Inflammatory macrophage (primary cell): ENCODE measurements at regions not wholly inside any gene's neighbourhood (a gene's known extent, or its start where the extent isn't known, plus 50 kb on each side); places are given as distances from the start of the nearest gene placed in this dataset.

Experiments
- DNase-seq, 2 donors: peaks; one replicate each; pipeline ENCODE4 v3.0.0-alpha.2; 2020 to 2022

DNA sequence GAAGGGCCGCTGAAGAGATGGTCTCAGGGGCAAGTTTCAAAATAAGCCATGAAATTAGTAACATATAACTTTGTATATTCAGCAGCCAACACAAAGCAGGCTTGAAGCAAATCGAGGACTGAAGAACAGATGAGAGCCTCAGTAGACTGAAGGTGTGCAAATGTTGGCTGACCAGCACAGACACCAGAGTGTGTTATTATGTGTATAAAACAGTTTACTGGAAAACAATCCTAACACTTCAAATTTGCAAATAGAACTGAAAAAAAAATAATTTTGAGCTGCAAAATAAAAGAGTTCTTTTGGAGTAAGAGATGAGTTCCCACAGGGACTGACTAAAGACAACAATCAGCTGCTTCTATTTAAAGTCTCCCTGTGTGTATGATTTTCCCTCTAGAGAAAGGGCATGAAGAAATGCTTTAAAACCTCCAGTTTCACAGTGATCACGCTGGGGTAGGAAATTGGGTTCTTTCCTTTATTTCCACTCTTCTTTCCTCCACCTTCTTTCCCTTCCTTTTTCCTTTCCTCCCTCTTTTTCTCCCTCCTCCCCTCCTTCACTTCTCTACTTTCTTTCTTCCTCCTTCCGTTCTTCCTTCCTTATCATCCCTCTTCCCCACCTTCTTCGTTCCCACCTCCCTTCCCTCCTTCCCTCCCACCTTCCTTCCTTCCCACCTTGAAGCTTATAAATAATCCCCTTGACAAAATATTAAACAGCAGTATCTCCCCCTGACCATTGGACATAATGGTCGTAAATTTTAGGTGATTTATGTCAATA lies 383.9 kb upstream of the DCN start:
- DNase-seq, result no peak

DNA sequence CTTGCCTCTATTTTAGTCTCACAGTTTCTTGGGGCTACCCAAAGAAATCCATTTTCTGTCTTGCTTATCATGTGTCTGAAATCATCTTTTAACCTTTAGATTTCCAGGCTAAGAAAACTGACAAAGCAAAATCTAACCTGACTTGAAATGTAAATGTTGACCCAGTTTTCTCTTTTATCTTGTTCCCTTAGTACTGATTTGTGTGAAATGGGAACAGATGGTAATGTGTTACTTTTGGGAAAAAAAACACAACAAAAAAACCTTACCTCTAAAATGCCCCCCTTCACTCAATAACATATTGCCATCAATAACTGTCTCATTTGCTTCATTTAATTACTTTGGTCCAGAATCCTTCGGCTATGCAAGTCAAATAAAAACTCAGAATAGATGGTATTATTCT lies 383.2 kb upstream of the DCN start:
- DNase-seq, result no peak

DNA sequence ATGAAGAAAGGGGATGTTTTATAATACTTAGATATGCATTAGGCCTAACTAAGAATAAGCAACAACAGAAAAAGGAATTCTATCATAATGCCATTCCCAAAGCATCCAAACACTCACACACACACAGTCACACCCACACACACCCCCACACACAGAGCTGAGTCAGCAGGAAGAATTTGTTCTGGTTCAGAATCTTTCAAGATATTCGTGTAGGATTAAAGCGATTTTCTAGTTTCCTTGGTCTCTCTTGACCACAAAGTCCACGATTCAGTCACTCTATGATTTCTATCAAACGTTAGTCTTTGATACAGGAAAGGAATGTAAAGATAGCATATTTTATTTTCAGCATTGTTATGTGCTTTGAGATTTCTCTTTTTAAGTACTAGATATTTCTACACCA lies 382.6 kb upstream of the DCN start:
- no peak for DNase-seq

DNA sequence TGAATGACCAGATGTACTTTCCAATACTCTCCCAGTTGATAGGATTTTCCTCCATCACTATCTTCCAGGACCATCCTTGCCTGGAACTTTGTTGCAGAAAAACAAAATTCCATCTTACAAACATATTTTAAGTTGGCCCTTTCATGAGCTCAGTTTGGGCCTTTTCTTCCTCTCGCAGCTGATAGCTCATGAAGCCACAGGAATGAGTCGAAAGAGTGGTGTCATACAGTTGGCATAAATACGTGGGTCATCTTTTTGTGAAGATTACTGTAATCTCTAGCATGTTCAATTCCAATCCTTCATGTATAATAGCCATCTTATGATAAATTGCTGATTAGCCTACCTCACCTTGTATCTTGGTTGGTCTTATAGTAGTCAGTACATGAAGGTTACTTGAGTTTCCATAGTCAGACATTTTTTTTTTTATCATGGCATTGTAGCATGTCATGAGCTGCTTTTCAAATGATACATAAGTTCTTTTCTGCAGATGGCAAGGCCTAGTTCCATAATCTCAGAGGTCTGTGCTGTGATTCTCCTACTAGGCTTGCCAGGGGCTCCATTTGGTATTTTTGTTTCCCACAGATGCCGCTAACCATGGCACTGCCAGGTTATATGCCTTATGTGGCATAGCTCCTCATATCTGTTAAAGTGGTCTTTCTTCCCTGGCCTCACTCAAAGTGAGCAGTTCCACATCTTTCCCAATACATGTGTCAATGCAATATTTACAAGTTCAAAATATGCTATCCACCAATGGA lies 380.6 kb upstream of the DCN start:
- no peak for DNase-seq

DNA sequence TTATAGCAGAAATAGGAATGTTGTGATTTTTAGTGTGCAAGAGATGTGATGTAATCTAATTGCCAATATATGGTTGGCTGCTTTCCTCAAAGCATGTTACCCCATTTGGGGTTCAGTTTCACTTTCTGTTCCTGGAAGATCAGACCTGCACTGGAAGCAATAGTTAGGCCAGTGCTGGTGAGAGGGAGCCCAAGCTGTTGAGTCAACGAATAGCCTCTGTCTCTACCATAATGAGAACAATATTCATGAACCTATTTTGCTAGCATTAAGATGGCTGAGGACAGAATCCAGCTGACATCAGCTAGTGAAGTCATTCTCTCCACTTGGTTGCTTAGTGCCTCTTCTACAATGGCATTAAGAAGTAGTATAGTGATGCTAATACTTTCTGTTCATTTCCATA lies 379.9 kb upstream of the DCN start:
- DNase-seq, result peak in 1 of 2 donors; percentile 6

DNA sequence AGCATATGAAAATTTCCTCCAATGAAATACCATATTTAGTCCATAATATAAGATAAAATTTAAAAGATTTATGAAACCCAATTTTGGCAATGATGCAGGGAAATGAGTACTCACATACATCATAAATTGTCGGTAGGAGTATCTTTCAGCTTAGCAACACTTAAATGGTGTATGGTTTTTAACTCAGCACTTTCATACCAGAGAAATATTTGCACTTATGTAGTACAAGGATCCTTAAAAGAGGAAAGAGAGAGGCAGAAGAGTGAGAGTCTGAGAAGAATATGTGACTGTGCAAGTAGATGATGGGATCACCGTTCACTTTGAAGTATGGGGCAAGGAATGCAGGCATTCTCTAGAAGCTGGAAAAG lies 379.3 kb upstream of the DCN start:
- DNase-seq, result no peak

DNA sequence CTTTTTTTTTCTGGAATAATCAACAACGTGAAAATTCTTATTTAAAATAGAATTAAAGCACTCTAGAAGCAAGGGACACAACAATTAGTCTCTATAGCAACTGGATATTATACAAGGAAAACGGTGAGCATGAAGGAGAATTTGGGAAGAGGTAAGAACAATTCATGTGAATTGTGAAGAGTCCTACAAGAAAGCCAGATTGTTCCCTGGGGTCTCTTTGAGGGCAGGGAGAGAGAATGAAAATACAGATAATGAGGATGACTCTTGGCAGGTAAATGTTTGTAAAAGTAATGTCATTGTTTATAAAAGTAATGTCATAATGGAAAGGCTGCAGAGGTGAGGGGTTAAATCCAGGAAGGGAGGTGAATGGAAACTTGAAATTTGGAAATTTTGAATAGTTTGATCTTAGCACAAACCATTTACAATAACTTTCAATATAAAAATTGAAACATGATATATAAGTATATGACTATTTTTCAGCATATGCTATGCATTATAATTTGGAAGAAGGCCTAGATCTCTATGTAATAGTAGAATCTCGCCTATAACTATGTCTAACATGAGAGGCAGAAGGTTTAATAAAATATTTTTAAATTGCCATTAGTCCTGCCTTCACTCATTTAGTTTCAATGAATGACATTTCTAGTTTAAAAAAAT lies 378.8 kb upstream of the DCN start:
- DNase-seq, result no peak

DNA sequence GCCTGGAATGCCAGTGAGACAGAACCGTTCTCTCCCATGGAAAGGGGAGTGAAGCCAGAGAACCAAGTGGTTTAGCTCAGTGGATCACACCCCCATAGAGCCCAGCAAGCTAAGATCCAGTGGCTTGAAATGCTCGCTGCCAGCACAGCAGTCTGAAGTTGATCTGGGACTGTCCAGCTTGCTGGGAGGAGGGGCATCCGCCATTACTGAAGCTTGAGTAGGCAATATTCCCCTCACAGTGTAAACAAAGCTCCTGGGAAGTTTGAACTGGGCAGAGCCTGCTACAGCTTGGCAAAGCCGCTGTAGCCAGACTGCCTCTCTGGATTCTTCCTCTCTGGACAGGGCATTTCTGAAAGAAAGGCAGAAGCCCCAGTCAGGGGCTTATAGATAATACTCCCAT lies 374.3 kb upstream of the DCN start:
- no peak for DNase-seq

DNA sequence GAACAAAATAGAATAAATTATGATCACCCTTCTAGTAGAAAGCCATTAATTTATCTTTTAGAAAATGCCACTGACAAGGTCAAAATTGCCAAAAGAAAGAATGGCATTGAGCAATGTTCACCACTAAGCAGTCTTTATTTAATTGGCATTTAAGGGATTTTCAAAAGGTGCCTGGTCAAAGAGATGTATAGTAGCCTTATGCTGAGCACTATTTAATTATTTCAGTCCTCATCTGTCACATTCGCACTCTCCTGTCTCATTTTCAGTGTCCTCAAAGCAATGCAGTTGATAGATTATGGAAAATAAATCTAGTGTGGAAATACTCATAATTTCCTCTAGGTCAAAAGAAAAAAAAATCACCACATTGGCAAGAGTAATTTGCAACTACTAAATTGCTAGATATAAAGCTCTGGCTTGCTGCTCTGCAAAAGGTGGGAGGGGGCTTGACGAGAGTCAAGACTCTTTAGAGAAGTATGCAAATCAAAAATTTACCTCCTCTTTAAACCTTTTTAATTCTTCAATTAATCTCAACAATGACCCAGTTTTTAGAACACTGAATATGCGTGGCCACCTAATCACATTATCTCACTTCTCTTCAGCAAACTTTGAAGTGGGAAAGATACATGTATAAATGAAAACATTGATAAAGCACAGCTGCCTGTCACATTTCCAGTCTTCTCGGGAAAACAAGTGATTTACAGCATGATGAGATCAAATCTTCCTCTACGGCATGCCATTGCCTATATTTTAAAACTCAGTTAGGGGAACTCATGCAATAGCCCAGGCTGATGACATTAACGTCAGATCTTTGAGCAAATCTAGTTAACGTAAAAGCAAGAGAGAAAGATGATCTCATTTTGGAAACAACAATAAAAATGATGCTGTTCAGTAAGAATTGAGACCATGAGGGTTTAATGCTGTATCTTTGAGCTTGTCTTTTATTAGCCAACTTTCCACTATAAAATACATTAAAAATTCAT lies 373.1 kb upstream of the DCN start:
- no peak for DNase-seq

DNA sequence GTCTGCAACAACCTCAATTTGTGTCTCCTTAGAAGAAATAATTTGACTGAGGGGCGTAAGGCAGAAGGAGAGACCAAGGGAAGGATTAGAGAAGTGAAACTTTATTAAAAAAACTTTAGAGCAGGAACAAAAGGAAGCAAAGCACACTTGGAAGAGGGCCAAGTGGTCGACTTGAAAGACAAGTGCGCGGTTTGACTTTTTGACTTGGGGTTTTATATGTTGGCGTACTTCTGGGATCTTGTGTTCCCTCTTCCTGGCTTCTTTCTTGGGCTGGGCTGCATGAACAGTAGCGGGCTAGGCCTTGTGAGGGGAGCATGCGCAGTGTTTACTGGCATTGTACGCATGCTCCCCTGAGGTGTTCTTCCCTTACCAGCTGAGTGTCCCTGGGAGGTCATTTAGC lies 369.3 kb upstream of the DCN start:
- peak; percentile 11 to 29 for DNase-seq

DNA sequence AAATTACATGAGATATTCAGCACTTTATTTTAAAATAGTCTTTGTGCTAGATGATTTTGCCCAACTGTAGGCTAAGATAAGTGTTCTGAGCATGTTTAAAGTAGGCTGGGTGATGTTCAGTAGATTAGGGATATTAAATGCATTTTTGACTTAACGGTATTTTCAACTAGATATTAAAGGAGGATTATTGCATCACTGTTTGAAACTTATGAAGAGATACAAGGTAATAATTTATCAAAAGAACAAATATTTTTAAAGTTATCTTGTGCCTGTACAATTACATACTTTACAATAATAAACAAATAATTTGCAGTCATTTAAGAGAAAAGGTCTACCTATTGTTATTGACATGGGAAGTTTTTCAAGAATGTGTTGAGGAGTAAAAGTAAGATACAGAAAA lies 368.6 kb upstream of the DCN start:
- DNase-seq, result no peak

DNA sequence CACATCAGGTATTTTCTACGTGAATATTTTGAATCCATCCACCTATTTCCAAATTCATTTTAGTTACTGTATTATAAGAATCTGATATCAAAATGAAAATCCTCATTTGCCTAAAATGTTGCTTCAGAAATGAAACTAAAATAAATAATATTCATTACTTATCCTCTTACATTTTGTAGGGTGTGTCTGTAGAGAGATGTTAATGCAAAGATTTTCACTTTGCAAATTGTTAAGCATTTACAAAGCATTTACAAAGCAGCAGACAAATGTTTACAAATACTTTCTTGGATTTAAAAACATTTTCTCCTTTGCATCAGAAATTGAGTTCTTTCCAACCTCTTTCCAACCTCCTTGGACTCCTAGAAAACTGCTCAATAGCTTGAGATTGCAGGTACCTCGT lies 360.0 kb upstream of the DCN start:
- DNase-seq, result no peak

DNA sequence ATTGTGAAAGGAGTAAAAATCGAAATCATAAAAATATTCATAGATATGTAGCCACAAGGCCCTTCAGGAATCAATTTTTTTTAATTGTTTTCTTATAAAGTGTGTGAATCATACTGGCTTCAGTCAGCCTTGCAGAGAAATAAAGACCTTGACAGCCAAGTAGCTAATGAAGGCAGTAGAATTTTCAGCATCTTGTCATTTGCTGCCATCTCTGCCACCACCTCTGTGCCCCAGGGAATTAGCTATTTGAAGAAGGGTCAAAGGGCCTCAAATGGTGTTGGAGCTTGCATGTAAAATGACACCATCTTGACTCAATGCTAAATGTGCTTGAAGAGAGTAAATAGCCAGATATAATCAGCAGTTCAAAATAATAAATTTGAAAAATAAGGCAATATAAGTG lies 359.4 kb upstream of the DCN start:
- no peak for DNase-seq

DNA sequence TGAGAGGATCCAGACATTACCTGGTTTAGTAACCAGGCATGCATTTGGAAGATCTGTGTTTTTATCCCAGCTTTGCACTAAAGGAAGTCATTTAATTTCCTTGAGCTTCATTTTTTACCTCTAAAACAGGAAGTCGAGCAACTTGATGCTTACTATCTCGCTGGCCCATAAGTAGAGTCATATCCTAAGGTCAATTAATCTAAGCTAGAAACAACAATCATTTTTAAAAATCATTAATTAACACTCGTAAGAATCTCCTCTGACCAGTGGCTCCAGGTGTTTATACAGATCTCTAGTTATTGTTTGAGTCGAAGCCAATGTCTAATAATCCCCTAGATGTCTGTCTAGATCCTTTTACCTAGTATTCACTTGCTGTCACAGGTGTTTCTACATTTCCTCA lies 355.8 kb upstream of the DCN start:
- no peak for DNase-seq

DNA sequence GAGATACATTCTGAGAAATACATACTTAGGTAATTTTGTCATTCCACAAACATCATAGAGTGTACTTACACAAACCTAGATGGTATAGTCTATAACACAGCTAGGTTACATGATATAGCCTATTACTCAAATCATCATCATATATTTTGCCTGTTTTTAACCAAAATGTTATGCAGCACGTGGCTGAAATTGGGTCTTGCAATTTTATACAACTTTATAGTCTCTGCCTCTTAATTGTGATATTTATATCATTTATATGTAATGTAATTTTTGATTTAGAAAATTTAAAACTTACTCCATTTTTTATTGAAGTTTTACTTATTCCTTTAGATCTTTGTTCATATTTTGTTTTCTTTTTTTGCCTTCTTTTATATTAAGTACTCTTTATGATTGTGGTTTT lies 350.7 kb upstream of the DCN start:
- DNase-seq, result no peak

DNA sequence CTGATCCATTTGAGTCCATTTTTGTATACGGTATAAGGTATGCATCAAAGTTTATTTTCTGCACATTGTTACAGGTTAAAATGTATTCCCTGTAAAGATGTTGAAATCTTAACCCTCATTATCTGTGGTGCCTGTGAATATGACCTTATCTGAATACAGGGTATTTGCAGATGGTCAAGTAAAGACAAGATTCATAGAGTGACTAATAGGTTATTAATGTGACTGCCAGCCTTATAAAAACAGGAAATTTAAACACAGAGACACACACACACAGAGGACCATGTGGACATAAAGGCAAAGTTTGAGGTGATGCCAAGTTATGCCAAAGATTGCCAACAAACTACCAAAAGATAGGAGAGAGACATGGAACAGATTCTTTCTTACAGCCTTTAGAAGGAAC lies 347.2 kb upstream of the DCN start:
- no peak for DNase-seq

DNA sequence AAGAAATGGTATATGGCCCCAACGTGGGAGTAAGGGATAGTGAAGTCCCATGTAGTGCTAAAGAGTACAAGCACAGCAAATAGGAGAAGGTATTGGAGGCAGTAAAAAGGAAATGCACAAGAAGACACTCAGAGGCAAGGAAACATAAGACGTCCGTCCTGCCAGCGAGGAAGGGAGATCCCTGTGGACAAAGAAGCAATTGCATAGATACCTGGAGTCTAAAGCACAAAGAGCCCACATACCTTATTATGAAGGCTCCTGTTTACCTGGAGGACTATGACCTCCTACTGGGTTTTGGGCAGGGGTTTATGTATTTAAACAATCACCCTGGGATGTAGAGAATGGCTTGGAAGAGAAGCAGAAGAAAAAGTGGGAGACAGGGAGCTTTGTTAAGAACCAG lies 341.2 kb upstream of the DCN start:
- DNase-seq, result no peak

DNA sequence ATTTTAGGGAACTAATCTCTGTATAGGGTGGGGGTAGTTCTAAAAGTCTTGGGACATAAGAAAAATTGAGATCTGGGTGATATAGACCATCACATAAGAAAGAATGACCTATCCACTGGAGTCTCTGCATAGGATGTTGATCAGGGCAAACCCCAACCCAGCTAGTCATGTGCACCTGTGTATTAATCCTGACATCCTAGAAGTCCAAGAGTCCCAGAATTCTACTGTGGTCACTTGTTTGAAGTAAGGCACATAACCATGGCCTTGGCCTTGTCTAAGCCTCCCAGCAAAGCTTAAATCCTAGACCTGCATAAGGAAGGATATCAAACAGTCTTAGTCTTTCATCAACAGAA lies 334.1 kb upstream of the DCN start:
- no peak for DNase-seq

DNA sequence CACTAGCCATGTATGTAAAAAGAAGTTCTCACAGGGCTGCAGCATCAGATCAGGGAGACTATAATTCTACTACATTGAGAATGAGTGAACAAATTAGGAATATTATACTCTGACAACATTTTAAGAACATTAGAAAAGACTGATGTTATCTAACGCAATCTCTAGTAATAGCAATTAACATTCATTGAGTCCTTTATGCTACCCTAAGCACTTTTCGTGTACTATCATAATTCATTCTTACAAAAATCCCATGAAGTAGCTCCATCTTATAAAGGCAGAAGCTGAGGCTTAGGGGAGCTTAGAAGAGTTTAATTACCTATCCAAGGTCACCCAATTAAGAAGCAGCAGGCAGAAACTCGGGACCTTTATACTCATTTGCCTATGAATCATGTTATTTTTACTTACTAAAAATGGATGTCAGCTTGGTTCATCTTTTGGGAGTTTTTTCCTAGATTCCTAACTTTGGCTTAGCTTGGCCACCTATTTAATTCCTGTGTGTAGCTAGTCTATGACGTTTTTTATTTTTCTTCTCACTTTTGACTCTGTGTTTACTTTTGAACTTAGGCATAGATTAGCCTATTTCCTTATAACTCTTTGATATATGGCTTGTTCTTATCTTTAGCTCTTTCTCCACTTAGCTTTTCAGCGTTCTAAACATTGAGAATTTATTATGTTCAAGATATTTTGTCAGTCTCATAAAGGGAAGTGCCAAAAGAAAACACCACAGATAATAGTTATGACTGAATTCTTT lies 333.5 kb upstream of the DCN start:
- DNase-seq, result no peak

DNA sequence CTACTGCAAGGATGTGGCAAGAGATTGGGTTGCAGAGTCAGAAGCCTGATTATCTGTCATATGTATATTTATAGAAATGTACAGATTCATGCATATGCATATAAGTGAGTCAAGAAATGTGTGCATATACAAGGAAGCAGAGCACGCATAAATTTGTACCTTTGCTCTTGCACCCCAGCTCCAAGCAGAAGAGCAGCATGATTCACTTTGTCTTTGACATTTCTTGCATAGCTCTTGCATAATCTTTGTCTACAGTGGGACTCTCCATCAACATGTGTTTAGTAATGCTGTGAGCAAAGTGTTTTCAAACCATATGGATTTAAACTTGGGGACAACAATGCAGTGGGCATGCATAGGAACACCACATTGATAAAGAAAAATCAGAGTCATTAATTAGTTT lies 330.7 kb upstream of the DCN start:
- no peak for DNase-seq

DNA sequence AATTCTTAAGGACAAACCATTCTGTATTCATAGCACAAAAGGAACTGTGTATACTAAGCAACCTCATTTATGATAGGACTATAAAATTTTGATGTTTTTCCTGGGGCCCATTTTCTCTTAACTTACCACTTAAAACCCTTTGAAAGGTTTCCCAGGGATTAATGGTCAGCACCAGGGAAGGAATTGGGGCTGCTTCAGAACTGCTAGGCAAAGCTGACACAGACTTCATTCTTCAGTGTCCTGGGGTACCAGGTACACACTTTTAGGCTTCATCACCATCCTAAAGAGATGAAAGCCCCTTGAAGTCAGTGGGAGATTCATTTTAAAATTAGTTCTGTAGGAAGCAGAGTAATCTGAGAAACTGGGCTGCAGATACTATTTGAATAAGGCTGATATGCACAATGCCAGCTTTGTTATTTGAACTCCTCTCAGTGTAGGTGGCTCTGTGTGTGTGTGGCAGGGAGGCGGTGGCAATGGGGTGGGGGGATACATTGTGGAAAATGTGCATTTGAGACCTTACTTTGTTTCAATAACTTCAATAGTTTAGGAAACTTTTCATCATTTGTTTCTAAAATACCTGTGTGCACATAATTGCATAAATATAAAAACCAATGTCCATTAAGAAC lies 329.3 kb upstream of the DCN start:
- no peak for DNase-seq

DNA sequence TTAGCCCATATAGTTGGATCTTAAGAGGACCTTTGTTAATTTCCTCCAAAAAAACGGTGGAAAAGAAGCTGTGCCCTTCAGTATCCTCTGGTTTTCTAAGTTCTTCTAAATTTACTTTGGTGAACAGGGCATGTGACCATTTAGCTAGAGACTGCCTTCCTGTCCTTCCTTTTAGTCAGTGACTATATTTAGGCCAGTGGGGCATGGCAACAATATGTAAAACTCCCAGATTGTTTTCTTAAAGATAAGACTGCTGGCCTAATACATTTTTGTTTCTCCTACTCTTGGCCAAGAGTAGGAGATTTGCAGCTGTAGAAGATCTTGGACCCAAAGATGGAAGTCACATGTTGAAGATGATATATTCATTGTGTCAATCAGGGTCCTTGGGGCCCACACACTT lies 325.1 kb upstream of the DCN start:
- no peak for DNase-seq
